GM18868 (cell line): ENCODE measurements at regions not wholly inside any gene's neighbourhood (a gene's known extent, or its start where the extent isn't known, plus 50 kb on each side); places are given as distances from the start of the nearest gene placed in this dataset.
"Not testable (repeated sequence)": the region's sequence is repeated elsewhere in the genome, so short reads cannot be mapped to it uniquely, and the experiment has no call there.

Experiments used
- ATAC-seq: cut with Tn5 transposase; IDR thresholded peaks from one replicate; pipeline ENCODE4 v1.9.1; 2021; ENCODE audit warnings: mild to moderate bottlenecking, moderate library complexity; ENCODE audit not compliant: unreplicated experiment

DNA sequence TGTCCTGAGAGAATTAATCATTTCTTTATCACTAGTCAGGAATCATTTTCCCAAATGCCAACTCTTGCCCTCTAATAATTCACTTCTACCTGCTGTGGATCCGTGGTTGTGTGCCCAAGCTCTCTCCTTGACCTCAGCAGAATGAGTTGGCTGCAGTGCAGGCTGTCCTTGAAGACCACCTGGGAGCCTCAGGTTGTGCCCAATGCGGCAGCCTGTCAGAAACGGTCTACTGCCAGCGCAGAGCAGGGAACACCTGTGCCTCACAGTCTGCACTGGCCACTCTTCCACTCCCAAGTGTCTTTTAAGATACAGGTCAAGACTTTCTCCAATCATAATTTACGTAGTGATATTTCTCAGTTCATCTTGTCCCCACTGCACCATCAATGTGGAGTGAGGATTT, 246.0 kb upstream of the PHF14 start:
- ATAC-seq, result no peak

DNA sequence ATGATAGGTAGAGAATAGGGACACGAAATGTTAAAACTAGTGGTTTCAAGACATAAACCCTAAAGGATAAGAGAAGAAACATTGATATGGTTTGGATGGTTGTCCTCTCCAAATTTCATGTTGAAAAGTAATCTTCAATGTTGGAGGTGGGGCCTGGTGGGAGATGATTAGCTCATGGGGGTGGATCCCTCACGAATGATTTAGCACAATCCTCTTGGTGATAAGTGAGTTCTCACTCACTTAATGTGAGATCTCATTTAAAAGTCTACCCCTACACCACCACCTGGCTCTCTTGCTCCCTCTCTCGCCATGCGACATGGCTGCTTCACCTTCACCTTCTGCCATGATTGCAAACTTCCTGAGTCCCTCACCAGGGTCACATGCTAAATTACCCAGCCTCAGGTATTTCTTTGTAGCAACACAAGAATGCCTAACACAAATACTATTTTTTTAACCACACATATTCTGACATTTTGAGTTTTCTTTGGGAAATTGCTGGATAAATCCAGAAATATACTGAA, 242.4 kb upstream of the PHF14 start:
- ATAC-seq, result no peak

DNA sequence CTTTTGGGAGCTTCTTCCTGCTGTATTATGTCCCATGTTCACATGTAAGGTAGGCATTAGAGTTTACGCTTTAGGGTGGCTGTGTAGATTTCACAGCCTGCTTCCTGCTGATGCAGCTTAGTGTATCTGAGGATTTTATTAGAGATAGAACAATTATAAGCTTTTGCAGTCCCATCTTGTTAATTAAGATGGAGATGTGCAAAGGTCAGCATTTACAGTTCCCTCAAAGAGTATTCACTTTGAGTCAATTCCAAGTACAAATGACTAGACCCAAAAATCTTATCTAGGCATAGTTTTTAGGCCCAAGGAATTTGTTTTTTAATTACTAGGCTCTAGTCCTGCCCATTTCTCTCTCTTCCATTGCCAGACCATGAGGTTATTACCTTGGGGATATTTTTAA, 239.9 kb upstream of the PHF14 start:
- no peak for ATAC-seq

DNA sequence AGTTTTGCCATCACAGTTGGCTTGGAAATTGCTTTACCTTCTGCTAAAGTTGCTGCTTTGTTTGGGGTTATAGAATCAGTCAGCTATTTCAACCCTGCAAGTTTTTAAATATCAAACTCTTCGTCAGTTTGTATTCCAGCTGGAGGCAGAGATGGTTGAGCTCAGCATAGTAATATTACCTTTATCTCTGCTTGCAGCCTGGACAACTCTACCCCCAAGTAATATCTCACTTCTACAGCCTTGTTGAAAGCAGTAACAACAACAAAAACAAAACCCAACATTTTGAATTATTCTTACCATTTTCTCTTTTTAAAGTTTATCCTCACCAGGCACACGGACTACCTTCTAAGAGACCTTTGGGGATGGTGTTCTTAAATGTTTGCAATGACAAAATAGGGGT, 239.1 kb upstream of the PHF14 start:
- ATAC-seq, result no peak

DNA sequence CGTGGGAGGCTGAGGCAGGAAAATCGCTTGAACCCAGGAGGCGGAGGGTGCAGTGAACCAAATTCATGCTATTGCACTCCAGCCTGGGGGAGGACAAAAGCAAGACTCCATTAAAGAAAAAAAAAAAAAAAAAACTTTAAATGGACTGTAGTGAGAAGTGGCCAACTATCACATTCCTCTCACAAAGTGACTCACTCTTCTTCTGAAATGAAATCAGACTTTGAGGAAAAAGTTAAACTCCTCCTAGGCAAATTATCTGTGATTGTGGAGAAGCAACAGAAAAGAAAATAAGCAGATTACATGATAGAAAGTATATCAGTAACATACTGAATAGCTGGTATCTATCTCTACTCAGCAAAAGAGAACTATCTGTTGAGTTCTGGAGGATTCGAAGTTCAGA, 234.3 kb upstream of the PHF14 start:
- no peak for ATAC-seq

DNA sequence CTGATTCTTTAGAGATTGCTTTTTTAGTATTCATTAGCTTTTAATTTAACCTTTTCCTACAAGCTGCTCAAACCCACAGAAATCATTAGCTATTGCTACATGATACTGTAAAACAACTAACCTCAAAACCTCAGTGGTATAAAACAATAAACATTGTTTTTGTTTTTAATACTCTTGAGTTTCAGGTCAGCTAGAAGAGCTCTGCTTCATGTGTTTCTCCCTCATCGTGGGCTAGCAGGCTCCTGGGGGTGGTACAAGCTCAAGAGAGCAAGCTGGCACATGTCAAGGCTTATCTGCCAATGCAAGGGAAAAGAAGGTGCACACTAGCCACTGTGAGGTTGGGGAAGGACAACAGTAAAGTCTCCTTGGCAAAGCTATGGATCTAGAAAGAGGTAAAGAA, 232.9 kb upstream of the PHF14 start:
- no peak for ATAC-seq

DNA sequence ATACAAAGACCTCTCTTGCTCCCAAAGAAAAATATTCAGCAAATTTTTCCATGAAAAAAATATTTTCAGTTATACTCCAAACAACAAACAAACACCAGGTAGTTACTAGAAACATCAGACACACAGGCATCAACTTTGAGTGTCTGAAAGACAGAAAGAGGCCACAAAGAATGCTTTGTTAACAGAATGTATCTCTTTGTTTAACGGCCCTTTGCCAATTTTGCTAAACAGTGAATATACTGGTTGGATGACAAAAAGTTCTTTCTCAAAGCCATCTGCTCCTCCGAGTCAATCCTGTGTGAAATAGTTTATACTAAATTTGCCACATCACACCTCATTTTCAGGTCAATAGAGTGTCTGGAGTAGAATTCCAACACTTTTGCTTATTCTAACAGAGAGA, 216.7 kb upstream of the PHF14 start:
- no peak for ATAC-seq

DNA sequence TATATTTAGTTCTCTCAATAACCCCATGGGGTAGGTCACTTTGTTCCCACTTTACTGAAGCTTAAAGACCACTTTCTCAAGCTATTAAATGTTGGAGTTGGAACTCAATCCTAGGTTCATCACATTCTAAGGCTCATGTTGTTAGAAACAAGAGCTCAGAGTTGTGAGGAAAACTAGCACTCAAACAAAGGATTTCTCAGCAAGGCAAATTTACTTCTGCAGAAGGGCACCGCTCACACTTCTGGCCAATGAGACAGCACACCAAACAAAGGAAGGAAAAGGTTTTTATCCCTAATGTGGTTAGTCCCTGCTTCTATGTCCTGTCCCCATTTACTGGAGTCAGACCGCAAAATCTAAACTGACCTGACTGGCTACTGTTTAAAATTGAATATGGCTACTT, 214.6 kb upstream of the PHF14 start:
- ATAC-seq, result no peak

DNA sequence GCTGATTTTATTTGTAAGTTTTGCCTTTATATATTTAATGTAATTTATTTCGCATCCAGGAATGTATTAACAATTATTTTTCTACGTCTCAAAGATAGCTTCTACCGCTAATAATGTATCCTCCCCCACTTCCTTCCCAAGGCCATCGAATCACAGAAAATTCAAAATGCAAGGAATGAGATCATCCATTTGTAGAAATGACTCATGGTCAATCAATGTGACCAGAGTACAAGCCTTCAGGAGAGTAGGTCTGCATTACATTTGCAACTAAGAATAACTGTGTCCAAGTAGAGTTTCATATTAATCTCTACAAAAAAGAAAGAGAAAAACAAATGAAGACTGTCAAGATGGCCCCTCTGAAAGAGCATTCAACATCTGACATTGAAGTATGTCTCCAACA, 205.9 kb upstream of the PHF14 start:
- ATAC-seq, result no peak

DNA sequence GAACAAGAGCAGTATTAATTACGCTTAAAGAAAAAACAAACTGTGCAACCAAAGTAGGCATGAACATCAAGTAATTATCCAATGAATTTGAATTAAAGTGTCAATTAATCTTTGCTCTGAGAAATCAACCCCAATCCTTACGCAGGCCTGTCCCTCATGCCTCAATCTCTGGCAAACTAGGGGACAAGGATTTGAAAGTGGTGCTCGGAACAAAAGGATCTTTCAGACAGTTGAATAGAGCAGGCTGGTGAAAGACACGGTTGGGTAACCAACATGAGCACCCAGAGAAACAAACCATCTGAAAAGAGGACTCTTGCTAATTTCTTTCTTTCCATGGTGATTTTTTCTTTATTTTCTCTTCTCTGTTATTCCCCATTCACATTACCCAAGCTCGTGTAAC, 203.5 kb upstream of the PHF14 start:
- ATAC-seq, result no peak

DNA sequence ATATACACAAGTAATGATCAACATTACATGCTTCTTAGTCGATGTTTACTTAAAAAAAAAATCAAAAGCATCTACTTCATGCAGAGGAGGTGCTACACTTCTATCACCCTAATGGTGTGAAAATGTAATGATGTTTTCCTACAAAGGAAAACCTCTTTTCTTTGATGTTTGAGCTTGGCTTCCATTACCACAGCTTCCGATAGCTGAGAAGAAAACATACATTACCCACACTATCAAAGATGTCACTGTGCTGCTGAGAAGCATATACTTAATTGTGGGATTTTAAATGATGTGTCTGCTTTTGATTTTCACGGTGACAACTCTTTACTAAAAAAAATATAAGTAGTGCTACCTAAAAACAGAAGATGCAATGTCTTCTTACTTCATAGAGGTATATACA, 200.2 kb upstream of the PHF14 start:
- ATAC-seq, result no peak

DNA sequence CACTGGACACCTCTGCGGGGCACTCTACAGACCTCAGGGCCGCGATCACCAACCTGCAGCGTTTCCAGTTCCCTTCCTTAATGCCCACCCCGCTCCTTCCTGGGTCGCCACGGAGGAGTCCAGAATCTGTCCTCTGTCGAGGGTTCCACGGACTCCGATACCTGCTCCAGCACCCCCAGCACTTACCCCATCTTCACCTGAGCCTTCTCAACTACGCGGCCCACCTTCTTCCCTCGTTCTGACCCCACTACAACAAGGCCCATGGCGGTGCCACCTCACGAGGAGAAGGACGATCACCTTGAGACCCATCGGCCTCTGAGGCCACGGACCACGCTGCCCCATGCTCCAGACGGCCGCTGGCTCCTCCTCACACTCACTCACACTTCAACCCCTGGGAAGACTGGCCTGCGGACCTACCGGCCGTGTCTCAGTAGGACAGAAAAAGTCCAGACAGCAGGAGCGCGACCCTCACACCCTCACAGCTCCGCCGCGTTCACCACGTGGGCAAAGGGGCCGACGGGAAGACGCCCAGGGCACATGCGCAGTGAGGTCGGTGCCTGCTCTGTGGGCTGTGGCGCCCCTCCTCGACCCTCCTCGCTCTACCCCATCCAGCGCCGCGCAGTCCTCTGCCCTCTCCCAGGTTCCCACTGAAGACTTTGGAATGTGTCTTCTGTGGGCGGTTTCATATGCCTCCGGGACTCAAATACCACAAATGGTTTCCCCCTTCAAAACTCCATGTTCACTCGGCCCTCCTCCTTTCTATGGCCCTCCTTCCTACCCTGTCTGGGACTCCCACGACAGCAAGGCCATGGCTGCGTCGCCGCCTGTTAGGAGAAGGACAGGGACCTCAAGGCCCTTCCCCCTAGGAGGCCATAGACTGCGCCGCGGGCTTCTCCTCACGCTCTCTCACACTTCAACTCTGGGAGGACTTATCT, 193.9 kb upstream of the PHF14 start:
- no peak for ATAC-seq

DNA sequence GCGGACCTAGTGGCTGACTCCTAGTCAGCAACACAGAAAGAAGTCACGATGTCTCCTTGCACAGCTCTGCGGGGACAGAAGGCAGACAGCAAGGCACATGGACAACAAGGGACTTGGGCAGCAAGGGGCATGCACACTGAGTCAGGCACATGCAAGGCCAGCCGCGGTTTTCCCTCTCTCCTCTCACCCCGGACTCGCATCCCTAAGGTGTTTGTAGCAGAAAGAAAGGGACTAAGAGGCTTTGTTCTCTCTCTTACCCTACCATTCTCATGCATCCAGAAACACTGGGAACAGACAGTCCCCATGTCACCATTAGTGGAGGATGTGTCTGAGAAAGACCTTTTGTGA, 193.3 kb upstream of the PHF14 start:
- ATAC-seq, result no peak

DNA sequence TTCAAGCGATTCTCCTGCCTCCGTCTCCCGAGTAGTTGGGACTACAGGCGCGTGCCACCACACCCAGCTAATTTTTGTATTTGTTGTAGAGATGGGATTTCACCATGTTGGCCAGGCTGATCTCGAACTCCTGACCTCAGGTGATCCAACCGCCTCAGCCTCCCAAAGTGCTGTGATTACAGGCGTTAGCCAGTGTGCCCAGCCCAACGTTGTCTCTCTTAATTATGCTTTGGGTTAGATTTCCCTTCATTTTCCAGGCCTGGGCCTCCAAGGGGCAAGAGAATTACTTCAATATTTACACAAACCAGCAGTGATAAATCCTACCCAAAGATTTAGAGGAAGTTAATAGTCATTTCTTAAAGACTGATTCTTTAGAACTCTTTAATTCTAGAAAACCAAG, 186.7 kb upstream of the PHF14 start:
- ATAC-seq, result not testable (repeated sequence)

DNA sequence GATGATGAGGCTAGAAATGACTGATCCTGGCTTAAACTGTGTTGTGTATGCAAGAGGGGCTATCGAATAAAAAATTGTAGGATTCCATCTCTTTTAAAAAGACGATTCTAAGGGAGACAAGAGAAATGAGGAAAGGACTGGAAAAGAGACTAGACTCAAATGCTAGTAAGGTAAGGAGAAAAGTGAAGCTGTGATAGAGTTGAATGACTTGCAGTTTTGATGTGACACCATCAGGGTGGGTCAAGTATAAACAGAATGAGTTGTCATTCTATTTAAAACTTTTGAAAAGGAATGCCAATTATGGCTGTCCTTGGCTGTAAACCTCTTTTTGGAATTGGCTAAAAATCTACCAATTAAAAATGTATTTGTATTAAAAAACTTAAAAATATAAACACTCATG, 184.5 kb upstream of the PHF14 start:
- ATAC-seq, result no peak

DNA sequence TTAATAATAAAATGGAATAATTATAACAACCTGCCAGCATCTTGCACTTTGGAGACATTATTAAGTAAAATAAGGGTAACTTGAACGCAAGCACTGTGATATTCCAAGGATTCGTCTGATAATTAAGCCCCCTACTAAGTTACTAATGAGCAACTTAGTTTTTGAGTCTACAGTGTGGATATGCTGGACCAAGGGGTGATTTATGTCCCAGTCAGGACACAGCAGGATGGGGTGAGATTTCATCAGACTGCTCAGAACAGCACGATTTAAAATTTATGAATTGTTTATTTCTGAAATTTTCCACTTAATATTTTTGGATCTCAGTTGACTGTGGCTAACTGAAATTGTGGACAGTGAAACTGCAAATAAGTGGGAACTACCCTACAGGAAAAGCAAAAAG, 182.8 kb upstream of the PHF14 start:
- no peak for ATAC-seq

DNA sequence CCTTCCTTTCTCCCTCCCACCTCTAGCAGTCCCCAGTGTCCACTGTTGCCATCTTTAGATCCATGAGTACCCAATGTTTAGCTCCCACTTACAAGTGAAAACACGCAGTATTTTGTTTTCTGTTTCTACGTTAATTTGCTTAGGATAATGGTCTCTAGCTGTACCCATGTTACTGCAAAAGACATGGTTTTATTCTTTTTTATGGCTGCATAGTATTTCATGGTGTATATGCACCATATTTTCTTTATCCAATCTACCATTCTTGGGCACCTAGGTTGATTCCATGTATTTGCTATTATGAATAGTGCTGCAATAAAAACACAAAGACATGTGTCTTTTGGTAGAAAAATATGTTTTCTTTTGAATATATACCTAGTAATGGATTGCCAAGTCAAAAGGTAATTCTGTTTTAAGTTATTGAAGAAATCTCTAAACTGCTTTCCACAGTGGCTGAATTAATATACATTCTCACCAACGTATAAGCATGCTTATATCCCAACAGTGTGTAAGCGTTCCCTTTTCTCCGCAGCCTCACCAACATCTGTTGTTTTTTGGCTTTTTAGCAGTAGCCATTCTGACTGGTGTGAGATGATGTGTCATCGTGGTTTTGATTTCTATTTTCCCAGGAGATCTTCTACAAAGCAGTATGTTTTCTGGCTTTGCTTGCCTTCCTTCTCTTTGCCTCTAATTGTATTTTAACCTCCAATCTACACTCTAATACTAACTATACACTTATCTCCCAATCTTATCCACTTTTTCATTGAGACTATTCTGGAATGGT, 179.5 kb upstream of the PHF14 start:
- ATAC-seq, result no peak

DNA sequence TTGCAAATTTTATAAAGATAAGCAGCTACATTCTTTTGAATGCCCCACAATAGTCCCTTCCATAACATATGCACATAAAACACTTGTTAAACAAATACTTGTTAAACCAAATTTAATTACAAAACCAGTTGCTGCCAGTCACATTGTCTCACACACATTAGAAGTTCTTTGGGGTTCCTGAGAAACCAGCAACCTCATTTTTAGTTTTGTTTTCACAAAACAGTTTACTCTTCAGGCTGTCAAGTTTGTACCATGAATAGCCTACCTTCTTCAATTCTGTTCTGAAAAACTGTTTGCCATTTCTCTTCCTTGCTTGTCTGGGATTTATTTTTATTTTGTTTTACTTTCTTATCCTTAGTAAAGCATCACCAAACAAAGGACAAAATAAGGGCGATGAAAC, 176.5 kb upstream of the PHF14 start:
- no peak for ATAC-seq

DNA sequence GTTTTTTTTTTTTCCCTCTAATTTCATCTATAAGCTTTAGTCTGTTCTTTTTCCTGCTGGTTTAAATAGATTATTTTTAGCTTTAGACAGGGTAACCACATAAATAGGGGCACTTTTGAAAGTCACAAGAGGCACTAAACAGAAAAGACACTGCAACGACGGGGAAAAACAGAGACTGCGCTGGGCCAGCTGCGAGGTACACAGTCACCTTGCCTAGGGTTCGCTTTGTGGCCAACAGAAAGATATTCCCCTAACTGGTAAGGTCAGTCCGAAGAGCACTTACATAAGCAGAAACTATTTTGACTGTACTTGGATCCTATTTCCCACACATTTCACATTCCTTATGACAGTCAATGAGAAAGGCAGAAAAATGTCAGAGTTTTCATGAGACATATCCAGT, 175.6 kb upstream of the PHF14 start:
- ATAC-seq, result no peak

DNA sequence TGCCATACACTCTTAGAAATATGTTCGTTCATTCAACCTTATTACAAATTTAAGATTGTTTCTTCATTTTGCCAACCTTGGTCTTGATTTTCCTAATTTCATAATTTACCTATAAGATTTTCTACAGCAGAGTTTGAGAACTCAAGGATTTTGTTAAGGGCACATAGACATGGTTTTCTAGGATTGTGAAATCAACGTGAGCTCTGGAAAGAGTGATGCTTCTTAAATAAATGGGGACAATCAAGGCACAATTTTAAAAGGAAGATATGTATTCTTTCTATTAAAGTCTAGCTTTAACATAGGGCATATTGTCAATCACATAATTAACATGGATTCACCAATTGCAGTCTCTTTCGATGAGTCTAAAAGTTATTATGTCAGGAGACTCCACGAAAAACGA, 174.2 kb upstream of the PHF14 start:
- no peak for ATAC-seq

DNA sequence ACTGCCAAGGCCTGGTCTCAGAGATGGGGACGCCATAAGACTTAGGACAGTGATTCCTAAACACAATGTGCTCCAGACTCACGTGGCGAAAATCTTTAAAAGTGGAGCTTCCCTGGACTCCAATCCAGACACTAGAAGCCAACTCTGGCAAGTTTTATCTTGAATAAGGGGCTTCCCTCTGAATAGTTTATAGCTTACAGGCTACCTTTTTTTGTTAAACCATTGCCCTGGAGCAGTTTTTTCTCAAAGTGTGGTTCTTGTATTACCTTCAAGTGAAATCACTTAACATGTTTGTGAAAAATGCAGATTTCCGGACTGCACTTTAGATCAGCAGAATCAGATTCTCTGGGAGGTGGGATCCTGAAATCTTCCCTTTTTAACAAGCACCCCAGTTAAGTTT, 171.7 kb upstream of the PHF14 start:
- ATAC-seq, result no peak

DNA sequence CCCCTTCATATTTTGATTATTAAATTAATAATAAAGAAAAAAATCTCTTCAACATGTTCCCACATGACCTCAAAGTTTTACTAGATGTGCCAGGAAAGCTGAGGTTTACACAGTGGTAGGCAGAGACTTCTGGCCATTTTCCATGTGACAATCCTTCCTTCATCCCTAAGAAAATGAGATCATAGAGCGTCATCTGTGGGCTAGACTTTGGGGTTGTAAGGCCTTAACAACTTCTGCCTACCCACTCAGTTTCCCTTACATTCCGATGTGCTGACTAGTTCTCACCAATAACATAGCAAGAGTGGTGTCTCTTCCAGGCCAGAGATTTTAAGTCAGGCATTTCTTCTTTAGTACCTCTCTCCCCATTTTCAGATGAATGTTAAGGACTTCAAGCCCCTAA, 171.1 kb upstream of the PHF14 start:
- ATAC-seq, result no peak
